CD8-positive, alpha-beta memory T cell (primary cell): ENCODE measurements at regions not wholly inside any gene's neighbourhood (a gene's known extent, or its start where the extent isn't known, plus 50 kb on each side); places are given as distances from the start of the nearest gene placed in this dataset.
"Not testable (repeated sequence)": the region's sequence is repeated elsewhere in the genome, so short reads cannot be mapped to it uniquely, and the experiment has no call there.

Experiments used
- CTCF ChIA-PET: fragments of 350-600 bp; sonication (Branson Sonifier 250); formaldehyde crosslinking; loops from one replicate; lab custom pipeline; 2021; ENCODE audit warnings: antibody characterized with exemption; lab: Charles Lee
- POLR2A ChIA-PET: fragments of 350-600 bp; sonication (Branson Sonifier 250); formaldehyde crosslinking; loops from one replicate; lab custom pipeline; 2021; ENCODE audit warnings: antibody characterized with exemption; lab: Charles Lee
- DNase-seq, 5 donors: peaks; one replicate each; pipeline versions ENCODE4 v3.0.0 to v3.0.0-alpha.2; 2020 to 2022; ENCODE audit warnings: mixed read lengths in 1 of 5
- H3K27ac ChIP-seq: one replicate; pipeline ENCODE4 v1.7.0; 2013; ENCODE audit warnings: low read depth, mild to moderate bottlenecking, low read length, moderate library complexity
- H3K27me3 ChIP-seq: 2 replicates; pipeline ENCODE4 v1.7.0; 2013; ENCODE audit warnings: low read length, mild to moderate bottlenecking; ENCODE audit not compliant: insufficient read depth, poor library complexity, severe bottlenecking
- H3K36me3 ChIP-seq: 2 replicates; pipeline ENCODE4 v1.7.0; 2013; ENCODE audit warnings: mild to moderate bottlenecking, low read length, moderate library complexity; ENCODE audit not compliant: insufficient read depth
- H3K4me1 ChIP-seq: 2 replicates; pipeline ENCODE4 v1.7.0; 2013; ENCODE audit warnings: mild to moderate bottlenecking, low read length, moderate library complexity; ENCODE audit not compliant: insufficient read depth
- H3K4me3 ChIP-seq: 2 replicates; pipeline ENCODE4 v1.7.0; 2013; ENCODE audit warnings: mild to moderate bottlenecking, low read length
- H3K9me3 ChIP-seq: 2 replicates; pipeline ENCODE4 v1.7.0; 2013; ENCODE audit warnings: mild to moderate bottlenecking, low read length
- H3K27ac Mint-ChIP-seq, 8 donors: one replicate each; pipeline ENCODE4 v1.8.0; 2020 to 2021; ENCODE audit warnings: mixed read lengths in 8 of 8, mild to moderate bottlenecking in 6 of 8, inconsistent platforms in 3 of 8, moderate library complexity in 3 of 8
- H3K27me3 Mint-ChIP-seq, 2 donors: one replicate each; pipeline ENCODE4 v1.8.0; 2020 to 2021; ENCODE audit warnings: mixed read lengths in 2 of 2, mild to moderate bottlenecking in 1 of 2, moderate library complexity in 1 of 2
- H3K36me3 Mint-ChIP-seq, 3 donors: one replicate each; pipeline ENCODE4 v1.8.0; 2020 to 2021; ENCODE audit warnings: mixed read lengths in 3 of 3, inconsistent platforms in 1 of 3, mild to moderate bottlenecking in 1 of 3
- H3K4me1 Mint-ChIP-seq, 3 donors: one replicate each; pipeline ENCODE4 v1.8.0; 2020 to 2021; ENCODE audit warnings: mixed read lengths in 3 of 3, inconsistent platforms in 1 of 3, mild to moderate bottlenecking in 1 of 3
- H3K4me3 Mint-ChIP-seq, 7 donors: one replicate each; pipeline ENCODE4 v1.8.0; 2020 to 2021; ENCODE audit warnings: mixed read lengths in 7 of 7, mild to moderate bottlenecking in 6 of 7, moderate library complexity in 4 of 7, inconsistent platforms in 2 of 7
- H3K9me3 Mint-ChIP-seq, 5 donors: one replicate each; pipeline ENCODE4 v1.8.0; 2020 to 2022; ENCODE audit warnings: mixed read lengths in 5 of 5, mild to moderate bottlenecking in 3 of 5, moderate library complexity in 2 of 5, inconsistent platforms in 1 of 5

GRCh38 chr6:74255007-74255406 lies 559.0 kb downstream of the CD109 start:
- CTCF ChIA-PET, H3K4me1 ChIP-seq, H3K27ac ChIP-seq, DNase-seq, H3K36me3 Mint-ChIP-seq, H3K4me3 Mint-ChIP-seq, H3K27me3 Mint-ChIP-seq, H3K27ac Mint-ChIP-seq, H3K36me3 ChIP-seq, POLR2A ChIA-PET, H3K27me3 ChIP-seq, H3K9me3 ChIP-seq, H3K4me1 Mint-ChIP-seq, H3K4me3 ChIP-seq: not testable (repeated sequence)
- peaks cover 0 to 12% (median 6%) of the 10 kb centered on the region in 5 donors for H3K9me3 Mint-ChIP-seq

DNA sequence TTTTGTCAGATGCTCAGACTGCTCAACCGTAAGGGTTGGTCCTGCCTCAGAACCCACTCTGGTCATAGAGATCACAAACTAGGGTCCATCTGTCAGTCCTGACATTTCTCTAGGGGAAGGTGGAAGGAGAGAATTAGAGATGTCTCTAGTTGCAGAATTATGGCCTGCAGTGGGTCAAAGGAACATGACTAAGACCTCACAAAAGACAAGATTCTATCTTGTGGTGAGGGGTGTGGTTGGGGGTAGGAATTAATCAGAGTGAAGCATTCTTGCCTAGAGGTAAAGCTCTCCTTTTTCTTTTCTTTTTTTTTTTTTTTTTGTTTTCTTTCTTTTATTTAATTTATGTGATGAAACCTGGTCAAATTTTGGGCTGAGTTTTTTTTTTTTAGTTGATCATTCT lies 558.1 kb downstream of the CD109 start:
- H3K27me3 Mint-ChIP-seq, H3K4me1 ChIP-seq, H3K27ac Mint-ChIP-seq, H3K36me3 Mint-ChIP-seq, POLR2A ChIA-PET, H3K27ac ChIP-seq, H3K4me3 ChIP-seq, DNase-seq, H3K36me3 ChIP-seq, H3K9me3 ChIP-seq, H3K4me1 Mint-ChIP-seq, CTCF ChIA-PET, H3K4me3 Mint-ChIP-seq, H3K27me3 ChIP-seq: not testable (repeated sequence)
- H3K9me3 Mint-ChIP-seq = peaks cover 0 to 12% (median 6%) of the 10 kb centered on the region in 5 donors

GRCh38 chr6:74253261-74253660 lies 557.3 kb downstream of the CD109 start:
- H3K4me1 Mint-ChIP-seq = no peaks in the 10 kb centered on the region
- no peaks in the 10 kb centered on the region for H3K27me3 Mint-ChIP-seq
- DNase-seq = no peak
- H3K27ac Mint-ChIP-seq = no peak overlapping the region
- Histone ChIP-seq H3K4me1 (no peaks in the 10 kb centered on the region), H3K27me3 (no peaks in the 10 kb centered on the region), H3K9me3 (no peaks in the 10 kb centered on the region), H3K36me3 (no peaks in the 10 kb centered on the region), H3K4me3 (no peak overlapping the region), H3K27ac (no peak overlapping the region)
- ChIA-PET POLR2A (no interaction called here), CTCF (no interaction called here)
- H3K4me3 Mint-ChIP-seq = no peak overlapping the region
- H3K9me3 Mint-ChIP-seq = peaks cover 0 to 12% (median 8%) of the 10 kb centered on the region in 5 donors
- no peaks in the 10 kb centered on the region for H3K36me3 Mint-ChIP-seq

DNA sequence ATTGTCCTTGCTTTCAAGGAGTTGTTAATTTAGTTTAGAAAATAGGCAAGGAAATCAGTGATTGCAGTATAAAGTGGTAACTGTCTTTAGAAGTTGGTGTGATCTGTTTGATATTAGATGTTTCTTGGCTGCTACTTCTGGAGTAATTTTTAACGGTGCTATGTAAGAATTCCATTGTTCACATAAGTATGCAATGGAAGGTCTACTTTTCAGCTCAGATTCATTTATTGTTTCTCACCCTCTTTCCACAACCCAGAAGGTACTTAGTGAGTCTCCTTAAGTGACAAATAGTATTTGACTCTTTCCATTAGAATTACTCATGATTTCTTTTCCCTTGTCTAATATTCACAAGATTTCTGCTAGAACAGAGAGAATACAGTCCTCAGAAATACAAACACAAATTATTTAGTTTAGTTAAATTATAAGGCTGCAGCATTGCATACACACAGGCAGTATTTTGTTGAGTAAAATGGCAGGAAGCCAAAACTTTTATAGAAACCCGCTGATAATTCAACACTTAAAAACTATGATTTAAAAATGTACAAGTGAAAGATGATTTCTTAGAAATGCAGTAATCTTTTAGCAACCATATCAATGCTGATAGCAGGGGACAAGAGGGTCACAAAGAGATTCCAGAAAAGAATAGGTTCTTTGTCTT lies 554.3 kb downstream of the CD109 start:
- Mint-ChIP-seq H3K27ac (no peak overlapping the region), H3K9me3 (peaks cover 0 to 12% (median 4%) of the 10 kb centered on the region in 5 donors), H3K27me3 (no peaks in the 10 kb centered on the region), H3K4me3 (no peak overlapping the region), H3K4me1 (no peaks in the 10 kb centered on the region), H3K36me3 (no peaks in the 10 kb centered on the region)
- DNase-seq = no peak
- POLR2A ChIA-PET = no interaction called here
- CTCF ChIA-PET = no interaction called here
- H3K4me1 ChIP-seq = no peaks in the 10 kb centered on the region
- no peak overlapping the region for H3K4me3 ChIP-seq
- no peaks in the 10 kb centered on the region for H3K27me3 ChIP-seq
- H3K27ac ChIP-seq = no peak overlapping the region
- H3K9me3 ChIP-seq = no peaks in the 10 kb centered on the region
- no peaks in the 10 kb centered on the region for H3K36me3 ChIP-seq

- Mint-ChIP-seq H3K27ac (no peak overlapping the region), H3K36me3 (no peaks in the 10 kb centered on the region), H3K9me3 (peaks cover 0 to 12% (median 4%) of the 10 kb centered on the region in 5 donors), H3K27me3 (no peaks in the 10 kb centered on the region), H3K4me3 (no peak overlapping the region), H3K4me1 (no peaks in the 10 kb centered on the region)
- H3K27ac ChIP-seq = no peak overlapping the region
- no peaks in the 10 kb centered on the region for H3K4me1 ChIP-seq
- no peaks in the 10 kb centered on the region for H3K9me3 ChIP-seq
- CTCF ChIA-PET = no interaction called here
- H3K4me3 ChIP-seq = no peak overlapping the region
- DNase-seq = no peak
- no peaks in the 10 kb centered on the region for H3K27me3 ChIP-seq
- POLR2A ChIA-PET = no interaction called here
- H3K36me3 ChIP-seq = no peaks in the 10 kb centered on the region
Measured at GRCh38 chr6:74249658-74250057, 553.7 kb downstream of the CD109 start.

GRCh38 chr6:74248966-74249365 lies 553.0 kb downstream of the CD109 start:
- Histone ChIP-seq H3K4me3 (no peak overlapping the region), H3K27me3 (no peaks in the 10 kb centered on the region), H3K4me1 (no peaks in the 10 kb centered on the region), H3K27ac (no peak overlapping the region), H3K9me3 (no peaks in the 10 kb centered on the region), H3K36me3 (no peaks in the 10 kb centered on the region)
- no peak for DNase-seq
- no peaks in the 10 kb centered on the region for H3K27me3 Mint-ChIP-seq
- peaks cover 3 to 12% (median 4%) of the 10 kb centered on the region in 5 donors for H3K9me3 Mint-ChIP-seq
- H3K4me3 Mint-ChIP-seq = no peak overlapping the region
- no peak overlapping the region for H3K27ac Mint-ChIP-seq
- H3K36me3 Mint-ChIP-seq = no peaks in the 10 kb centered on the region
- H3K4me1 Mint-ChIP-seq = no peaks in the 10 kb centered on the region
- CTCF ChIA-PET = no interaction called here
- POLR2A ChIA-PET = no interaction called here

DNA sequence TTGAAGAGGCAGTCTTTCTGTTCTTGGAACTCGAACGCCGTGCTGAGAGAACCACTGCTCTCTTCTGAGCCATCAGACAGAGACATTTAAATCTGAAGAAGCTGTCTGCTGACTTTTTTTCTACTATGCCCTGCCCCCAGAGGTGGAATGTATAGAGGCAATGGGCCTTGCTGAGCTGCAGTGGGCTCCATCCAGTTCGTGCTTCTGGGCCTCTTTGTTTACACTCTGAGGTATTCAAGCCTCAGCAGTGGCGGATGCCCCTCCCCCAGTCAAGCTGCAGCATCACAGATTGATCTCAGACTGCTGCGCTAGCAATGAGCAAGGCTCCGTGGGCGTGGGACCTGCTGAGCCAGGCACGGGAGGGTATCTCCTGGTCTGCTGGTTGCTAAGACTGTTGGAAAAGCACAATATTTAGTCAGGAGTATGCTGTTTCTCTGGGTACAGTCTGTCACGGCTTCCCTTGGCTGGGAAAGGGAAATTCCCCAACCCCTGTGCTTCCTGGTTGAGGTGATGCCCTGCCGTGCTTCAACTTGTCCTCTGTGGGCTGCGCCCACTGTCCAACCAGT lies 526.8 kb downstream of the CD109 start:
- POLR2A ChIA-PET = no interaction called here

DNA sequence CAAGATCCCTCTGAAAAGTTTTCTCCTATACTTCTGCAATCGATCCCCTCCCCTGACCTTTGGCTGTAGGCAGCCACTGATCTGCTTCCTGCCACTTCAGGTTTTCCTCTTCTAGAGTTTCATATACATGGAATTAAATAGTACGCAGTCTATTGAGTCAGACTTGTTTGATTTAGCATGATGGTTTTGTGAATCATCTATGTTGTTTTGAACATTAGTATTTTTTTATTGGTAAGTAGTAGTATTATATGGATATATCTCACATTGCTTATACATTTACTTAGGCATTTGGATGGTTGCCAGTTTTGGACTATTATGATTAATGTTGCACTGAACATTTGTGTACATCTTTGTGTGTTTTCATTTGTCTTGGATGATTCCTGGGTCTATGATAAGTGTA lies 518.0 kb downstream of the CD109 start:
- no peak overlapping the region for H3K4me3 ChIP-seq
- ChIA-PET CTCF (no interaction called here), POLR2A (no interaction called here)
- DNase-seq = no peak
- Mint-ChIP-seq H3K4me1 (no peaks in the 10 kb centered on the region), H3K27me3 (no peaks in the 10 kb centered on the region), H3K4me3 (no peak overlapping the region), H3K36me3 (no peaks in the 10 kb centered on the region), H3K27ac (no peak overlapping the region), H3K9me3 (peaks cover 2 to 14% (median 7%) of the 10 kb centered on the region in 5 donors)
- H3K4me1 ChIP-seq = no peaks in the 10 kb centered on the region
- H3K27me3 ChIP-seq = no peaks in the 10 kb centered on the region
- H3K27ac ChIP-seq = no peak overlapping the region
- H3K9me3 ChIP-seq = no peaks in the 10 kb centered on the region
- no peaks in the 10 kb centered on the region for H3K36me3 ChIP-seq

More for the DNA sequence above, 526.8 kb downstream of the CD109 start:
- H3K9me3 ChIP-seq = no peaks in the 10 kb centered on the region
- Mint-ChIP-seq H3K9me3 (peaks cover 2 to 21% (median 10%) of the 10 kb centered on the region in 5 donors), H3K4me3 (no peak overlapping the region), H3K4me1 (no peaks in the 10 kb centered on the region), H3K36me3 (peaks cover 0 to 3% (median 0%) of the 10 kb centered on the region in 3 donors), H3K27me3 (no peaks in the 10 kb centered on the region), H3K27ac (no peak overlapping the region)
- no peak overlapping the region for H3K27ac ChIP-seq
- H3K4me3 ChIP-seq = no peak overlapping the region
- no peaks in the 10 kb centered on the region for H3K36me3 ChIP-seq
- no peaks in the 10 kb centered on the region for H3K27me3 ChIP-seq
- CTCF ChIA-PET = no interaction called here
- H3K4me1 ChIP-seq = no peaks in the 10 kb centered on the region
- no peak for DNase-seq
